ENCODE measurements at regions not wholly inside any gene's neighbourhood (a gene's known extent, or its start where the extent isn't known, plus 50 kb on each side); places are given as distances from the start of the nearest gene placed in this dataset.
"Not testable (repeated sequence)": the region's sequence is repeated elsewhere in the genome, so short reads cannot be mapped to it uniquely, and the experiment has no call there.

DNA sequence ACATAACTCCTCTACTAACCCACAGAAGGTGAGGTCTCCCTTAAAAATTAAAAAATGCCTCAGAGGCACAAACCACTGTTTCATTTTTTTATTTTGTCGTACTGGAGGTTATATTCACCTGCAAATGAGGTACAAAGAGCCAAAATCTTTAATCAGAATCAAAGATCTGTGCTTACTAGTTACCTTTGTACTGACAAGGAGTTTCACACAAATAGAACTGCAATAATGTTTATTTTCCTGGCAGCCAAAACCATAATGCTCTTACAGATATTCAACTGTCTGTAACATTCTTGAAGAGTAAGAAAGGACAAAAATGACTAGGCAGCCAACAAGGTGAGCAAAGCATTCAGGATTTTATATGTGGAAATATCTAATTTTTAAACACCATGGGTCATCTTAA lies 105.1 kb upstream of the NOL4 start:
- no peaks in the 10 kb centered on the region for H3K27me3 Mint-ChIP-seq (ENCODE audit: low read depth)
- H3K36me3 Mint-ChIP-seq (ENCODE audit: low read depth): no peaks in the 10 kb centered on the region
- H3K4me1 Mint-ChIP-seq (ENCODE audit: low read depth): no peaks in the 10 kb centered on the region

DNA sequence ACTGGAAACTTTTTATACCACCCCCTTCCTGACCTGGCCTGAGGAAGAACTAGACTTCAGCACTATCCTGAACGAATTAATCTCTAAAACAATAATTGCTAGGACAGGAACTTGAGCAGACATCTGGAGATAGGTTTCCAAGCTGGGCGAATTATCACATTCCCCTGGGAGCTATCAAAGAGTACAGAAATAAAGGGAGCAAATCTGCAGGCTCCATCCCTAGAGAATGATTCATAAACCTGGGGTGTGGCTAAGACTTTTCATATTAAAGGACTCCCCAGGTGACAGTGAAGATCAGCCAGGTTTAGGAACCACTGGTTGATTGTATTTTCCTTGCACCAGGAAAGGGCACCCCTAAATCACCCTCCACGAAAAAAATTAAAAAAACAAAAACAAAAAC lies 105.6 kb upstream of the NOL4 start:
- no peak overlapping the region for H3K27ac Mint-ChIP-seq
- H3K36me3 Mint-ChIP-seq (ENCODE audit: low read depth): no peaks in the 10 kb centered on the region
- H3K4me1 Mint-ChIP-seq (ENCODE audit: low read depth): no peaks in the 10 kb centered on the region
- H3K9me3 Mint-ChIP-seq: peaks cover 9% of the 10 kb centered on the region
- no peak overlapping the region for H3K4me3 Mint-ChIP-seq
- no peaks in the 10 kb centered on the region for H3K27me3 Mint-ChIP-seq (ENCODE audit: low read depth)

More for the DNA sequence above, 105.1 kb upstream of the NOL4 start:
- Mint-ChIP-seq H3K9me3 (peaks cover 9% of the 10 kb centered on the region), H3K27ac (no peak overlapping the region), H3K4me3 (no peak overlapping the region)

DNA sequence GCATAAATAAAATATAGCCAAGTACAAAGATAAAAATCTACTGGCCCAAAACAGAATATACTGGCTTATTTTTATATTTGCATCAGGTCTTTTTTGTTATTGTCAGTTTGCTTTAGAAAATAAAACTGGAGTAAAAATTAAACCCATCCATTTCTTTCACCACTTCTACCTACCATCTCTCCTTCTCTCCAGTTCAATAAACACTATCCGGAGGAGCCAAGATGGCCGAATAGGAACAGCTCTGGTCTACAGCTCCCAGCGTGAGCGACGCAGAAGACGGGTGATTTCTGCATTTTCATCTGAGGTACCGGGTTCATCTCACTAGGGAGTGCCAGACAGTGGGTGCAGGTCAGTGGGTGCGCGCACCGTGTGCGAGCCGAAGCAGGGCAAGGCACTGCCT lies 106.2 kb upstream of the NOL4 start:
- H3K4me3 Mint-ChIP-seq; H3K4me1 Mint-ChIP-seq (ENCODE audit: low read depth): not testable (repeated sequence)

DNA sequence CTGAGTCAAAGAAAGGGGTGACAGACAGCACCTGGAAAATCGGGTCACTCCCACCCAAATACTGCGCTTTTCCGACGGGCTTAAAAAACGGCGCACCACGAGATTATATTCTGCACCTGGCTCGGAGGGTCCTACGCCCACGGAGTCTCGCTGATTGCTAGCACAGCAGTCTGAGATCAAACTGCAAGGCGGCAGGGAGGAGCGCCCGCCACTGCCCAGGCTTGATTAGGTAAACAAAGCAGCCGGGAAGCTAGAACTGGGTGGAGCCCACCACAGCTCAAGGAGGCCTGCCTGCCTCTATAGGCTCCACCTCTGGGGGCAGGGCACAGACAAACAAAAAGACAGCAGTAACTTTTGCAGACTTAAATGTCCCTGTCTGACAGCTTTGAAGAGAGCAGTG lies 106.6 kb upstream of the NOL4 start:
- H3K27ac Mint-ChIP-seq; H3K9me3 Mint-ChIP-seq; H3K4me1 Mint-ChIP-seq (ENCODE audit: low read depth); H3K4me3 Mint-ChIP-seq; H3K36me3 Mint-ChIP-seq (ENCODE audit: low read depth); H3K27me3 Mint-ChIP-seq (ENCODE audit: low read depth): not testable (repeated sequence)

More for the DNA sequence above, 106.2 kb upstream of the NOL4 start:
- not testable (repeated sequence) for H3K27me3 Mint-ChIP-seq (ENCODE audit: low read depth); H3K27ac Mint-ChIP-seq; H3K36me3 Mint-ChIP-seq (ENCODE audit: low read depth); H3K9me3 Mint-ChIP-seq

DNA sequence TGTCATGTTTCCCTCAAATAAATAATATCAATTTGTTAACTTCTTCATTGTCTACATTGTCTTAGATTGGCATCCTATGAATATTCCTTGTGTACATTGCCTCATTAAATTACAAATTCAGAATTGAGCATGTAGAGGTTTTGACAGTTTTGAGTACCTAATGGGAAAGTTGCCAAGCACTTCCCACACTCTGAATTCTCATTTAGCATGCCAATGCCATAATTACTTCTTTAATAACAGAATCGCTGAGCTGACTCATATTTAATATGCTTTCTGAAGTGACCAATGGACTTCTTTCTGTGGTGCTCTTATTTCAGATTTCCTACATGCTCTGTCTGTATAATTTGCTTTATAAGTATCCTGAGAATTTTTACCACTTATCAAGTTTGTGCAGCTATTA lies 114.4 kb upstream of the NOL4 start:
- no peaks in the 10 kb centered on the region for H3K27me3 Mint-ChIP-seq (ENCODE audit: low read depth)
- no peaks in the 10 kb centered on the region for H3K4me1 Mint-ChIP-seq (ENCODE audit: low read depth)
- H3K9me3 Mint-ChIP-seq: no peaks in the 10 kb centered on the region
- H3K36me3 Mint-ChIP-seq (ENCODE audit: low read depth): no peaks in the 10 kb centered on the region
- no peak overlapping the region for H3K4me3 Mint-ChIP-seq
- H3K27ac Mint-ChIP-seq: no peak overlapping the region

DNA sequence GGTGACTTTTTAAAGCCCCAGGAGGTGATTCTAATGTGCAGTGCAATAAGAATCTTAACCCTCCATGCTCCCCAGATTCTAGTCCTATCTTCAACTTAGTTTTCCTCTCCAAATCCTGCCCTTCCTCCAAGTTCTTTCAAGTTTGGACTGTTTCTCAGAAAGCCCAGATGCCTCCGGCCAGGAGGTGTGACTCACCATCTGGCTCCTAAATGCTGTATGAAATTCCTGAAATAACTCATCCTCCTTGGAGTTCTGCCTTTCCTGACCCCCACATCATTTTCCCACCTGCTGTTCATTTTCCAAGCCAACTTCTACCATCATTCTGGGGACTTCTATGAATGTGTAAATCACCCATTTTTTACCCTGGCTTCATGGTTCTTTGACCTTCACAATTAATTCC lies 118.2 kb upstream of the NOL4 start:
- Mint-ChIP-seq H3K27me3 (ENCODE audit: low read depth) (no peaks in the 10 kb centered on the region), H3K4me1 (ENCODE audit: low read depth) (no peaks in the 10 kb centered on the region), H3K27ac (no peak overlapping the region), H3K9me3 (no peaks in the 10 kb centered on the region), H3K4me3 (no peak overlapping the region), H3K36me3 (ENCODE audit: low read depth) (no peaks in the 10 kb centered on the region)

DNA sequence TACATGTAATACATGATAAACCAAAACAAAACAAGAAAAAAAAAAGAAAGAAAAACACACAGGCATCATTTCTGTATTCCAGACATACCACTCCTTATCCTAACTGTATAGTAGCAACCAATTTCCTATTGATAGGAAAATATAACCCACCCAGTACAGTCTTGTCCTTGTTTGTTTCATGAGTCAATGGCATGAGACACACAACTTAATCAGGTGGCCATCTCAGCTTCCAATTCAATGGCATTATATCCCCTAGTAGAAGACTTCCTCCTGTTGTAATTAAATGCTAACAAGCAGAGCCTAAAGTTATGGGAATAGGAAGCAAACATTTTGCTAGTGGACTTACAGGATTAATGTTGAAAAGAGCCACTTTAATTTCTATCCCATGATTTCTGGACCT lies 121.0 kb upstream of the NOL4 start:
- Mint-ChIP-seq H3K36me3 (ENCODE audit: low read depth) (no peaks in the 10 kb centered on the region), H3K4me1 (ENCODE audit: low read depth) (no peaks in the 10 kb centered on the region), H3K4me3 (no peak overlapping the region), H3K27ac (no peak overlapping the region), H3K9me3 (peaks cover 3% of the 10 kb centered on the region), H3K27me3 (ENCODE audit: low read depth) (no peaks in the 10 kb centered on the region)

DNA sequence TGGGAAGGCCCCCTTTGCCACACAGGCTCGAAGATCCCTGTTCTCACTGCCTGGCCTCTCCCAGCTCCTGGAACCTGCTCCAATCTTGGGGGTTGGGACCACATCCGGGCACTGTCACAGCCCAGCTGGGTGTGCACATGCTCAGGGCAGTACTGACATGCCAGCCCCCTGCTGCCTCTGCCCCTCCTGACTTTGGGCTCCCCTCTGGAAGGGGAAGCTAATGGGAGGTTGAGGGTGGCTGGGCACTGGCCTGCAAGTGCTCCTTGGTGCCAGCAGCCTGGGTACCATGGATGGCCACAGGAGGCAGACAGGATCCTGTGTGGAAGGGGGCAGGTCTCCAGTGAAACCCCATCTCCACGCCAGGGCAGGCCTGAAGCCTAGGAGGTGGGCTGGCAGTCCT lies 126.1 kb upstream of the NOL4 start:
- H3K4me3 Mint-ChIP-seq: no peak overlapping the region
- H3K4me1 Mint-ChIP-seq (ENCODE audit: low read depth): no peaks in the 10 kb centered on the region
- peaks cover 7% of the 10 kb centered on the region for H3K9me3 Mint-ChIP-seq
- no peak overlapping the region for H3K27ac Mint-ChIP-seq
- H3K36me3 Mint-ChIP-seq (ENCODE audit: low read depth): no peaks in the 10 kb centered on the region
- H3K27me3 Mint-ChIP-seq (ENCODE audit: low read depth): no peaks in the 10 kb centered on the region

DNA sequence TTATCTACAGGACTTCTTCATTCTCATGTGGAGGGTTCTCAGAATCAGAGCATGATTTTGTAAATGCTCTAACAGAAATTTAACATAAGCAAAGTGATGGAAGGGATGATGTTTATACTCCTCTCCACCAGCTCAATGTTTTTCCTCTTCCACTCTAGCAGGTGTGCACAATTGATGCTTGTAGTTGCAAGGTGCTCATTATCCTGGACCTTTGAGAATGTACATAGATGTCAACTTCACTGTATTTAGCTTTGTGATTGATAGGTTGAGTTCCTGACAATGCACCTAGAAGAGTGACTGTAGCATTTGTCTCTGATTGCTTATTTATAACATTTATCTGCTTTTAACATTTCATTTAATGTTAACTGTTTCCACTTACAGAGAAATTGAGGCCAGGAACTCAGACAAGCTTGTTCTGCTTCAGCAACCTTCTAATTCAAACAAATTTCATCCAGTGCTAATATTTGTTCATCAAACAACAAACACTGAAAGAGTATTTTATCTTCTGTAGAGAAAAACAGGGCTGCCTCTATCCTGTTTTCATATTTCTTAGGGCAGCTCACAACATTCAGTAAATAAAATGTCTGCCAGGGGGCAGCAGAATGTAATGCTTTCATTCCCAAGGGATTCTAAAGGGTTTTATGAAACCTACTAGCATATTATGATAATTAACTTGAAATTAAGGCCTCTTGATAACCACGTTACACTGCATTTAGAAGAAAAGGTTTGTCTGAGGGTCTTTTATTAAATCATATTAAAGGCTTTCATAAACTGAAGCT lies 127.9 kb upstream of the NOL4 start:
- no peak overlapping the region for H3K4me3 Mint-ChIP-seq
- no peaks in the 10 kb centered on the region for H3K4me1 Mint-ChIP-seq (ENCODE audit: low read depth)
- H3K9me3 Mint-ChIP-seq: peaks cover 7% of the 10 kb centered on the region
- no peak overlapping the region for H3K27ac Mint-ChIP-seq
- no peaks in the 10 kb centered on the region for H3K27me3 Mint-ChIP-seq (ENCODE audit: low read depth)
- H3K36me3 Mint-ChIP-seq (ENCODE audit: low read depth): no peaks in the 10 kb centered on the region

DNA sequence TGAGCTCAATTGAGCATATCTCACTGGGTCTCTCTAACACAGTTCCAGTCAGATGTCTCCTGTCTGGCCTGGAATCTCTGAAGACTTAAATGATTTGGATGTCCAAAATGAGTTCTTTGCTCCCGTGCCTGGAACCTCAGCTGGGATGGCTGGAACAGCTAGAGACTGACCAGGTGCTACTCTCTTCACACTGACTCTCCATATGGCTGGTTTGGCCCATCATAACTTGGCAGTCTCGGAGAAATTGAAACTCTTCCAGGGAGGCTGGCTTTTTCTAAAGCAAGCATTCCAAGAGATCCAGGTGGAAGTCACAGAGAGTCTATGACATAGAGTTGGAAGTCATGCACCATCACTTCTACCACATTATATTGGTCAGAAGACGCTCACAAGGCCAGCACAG lies 129.6 kb upstream of the NOL4 start:
- no peak overlapping the region for H3K4me3 Mint-ChIP-seq
- peaks cover 12% of the 10 kb centered on the region for H3K9me3 Mint-ChIP-seq
- no peaks in the 10 kb centered on the region for H3K27me3 Mint-ChIP-seq (ENCODE audit: low read depth)
- H3K27ac Mint-ChIP-seq: no peak overlapping the region
- no peaks in the 10 kb centered on the region for H3K4me1 Mint-ChIP-seq (ENCODE audit: low read depth)
- no peaks in the 10 kb centered on the region for H3K36me3 Mint-ChIP-seq (ENCODE audit: low read depth)

DNA sequence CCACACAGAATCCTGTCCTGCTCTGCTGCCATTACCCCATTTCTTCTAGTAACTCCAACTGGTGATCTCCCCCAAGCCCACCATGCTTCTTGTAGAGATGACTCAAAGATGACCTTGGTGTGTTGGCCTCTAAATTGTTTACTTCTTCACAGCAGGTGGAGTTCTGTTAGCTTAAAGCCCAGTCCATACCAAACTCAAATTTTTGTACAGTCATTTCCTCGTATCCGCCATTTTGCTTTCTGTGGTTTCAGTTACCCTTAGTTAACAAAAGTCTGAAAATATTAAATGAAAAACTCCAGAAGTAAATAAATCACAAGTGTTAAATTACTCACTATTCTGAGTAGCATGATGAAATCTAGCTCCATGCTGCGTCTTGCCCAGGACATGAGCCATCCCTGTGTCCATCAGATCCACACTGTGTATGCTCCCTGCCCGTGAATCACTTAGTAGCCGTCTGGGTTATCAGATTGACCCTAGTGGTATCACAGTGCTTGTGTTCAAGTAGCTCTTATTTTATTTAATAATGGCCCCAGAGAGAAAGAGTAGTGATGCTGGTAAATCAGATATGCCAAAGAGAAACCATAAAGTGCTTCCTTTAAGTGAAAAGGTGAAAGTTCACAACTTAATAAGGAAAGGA lies 133.3 kb upstream of the NOL4 start:
- Mint-ChIP-seq H3K36me3 (ENCODE audit: low read depth) (no peaks in the 10 kb centered on the region), H3K27ac (no peak overlapping the region), H3K4me1 (ENCODE audit: low read depth) (no peaks in the 10 kb centered on the region), H3K27me3 (ENCODE audit: low read depth) (no peaks in the 10 kb centered on the region), H3K4me3 (no peak overlapping the region), H3K9me3 (peaks cover 5% of the 10 kb centered on the region)

DNA sequence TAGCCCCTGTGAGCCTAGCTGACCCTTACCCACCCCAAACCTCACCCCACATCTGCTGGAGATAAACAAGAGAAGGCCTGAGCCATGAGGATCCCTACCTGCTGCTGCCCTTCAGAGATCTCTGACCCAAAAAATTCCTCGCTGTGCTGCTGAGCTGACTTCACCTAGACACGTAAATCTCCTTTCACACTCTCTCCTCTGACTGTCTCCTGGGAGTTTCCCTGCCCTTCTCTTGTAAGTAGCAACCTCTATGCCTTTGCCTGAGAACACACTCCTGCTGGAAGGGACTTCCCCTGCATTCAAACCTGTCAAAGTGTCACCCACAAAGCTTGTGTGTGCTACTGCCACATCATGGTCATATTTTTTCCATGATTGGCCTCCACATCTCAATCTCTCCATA lies 134.2 kb upstream of the NOL4 start:
- H3K27me3 Mint-ChIP-seq (ENCODE audit: low read depth): no peaks in the 10 kb centered on the region
- H3K4me3 Mint-ChIP-seq: no peak overlapping the region
- H3K4me1 Mint-ChIP-seq (ENCODE audit: low read depth): no peaks in the 10 kb centered on the region
- H3K27ac Mint-ChIP-seq: no peak overlapping the region
- no peaks in the 10 kb centered on the region for H3K36me3 Mint-ChIP-seq (ENCODE audit: low read depth)
- H3K9me3 Mint-ChIP-seq: peaks cover 5% of the 10 kb centered on the region

DNA sequence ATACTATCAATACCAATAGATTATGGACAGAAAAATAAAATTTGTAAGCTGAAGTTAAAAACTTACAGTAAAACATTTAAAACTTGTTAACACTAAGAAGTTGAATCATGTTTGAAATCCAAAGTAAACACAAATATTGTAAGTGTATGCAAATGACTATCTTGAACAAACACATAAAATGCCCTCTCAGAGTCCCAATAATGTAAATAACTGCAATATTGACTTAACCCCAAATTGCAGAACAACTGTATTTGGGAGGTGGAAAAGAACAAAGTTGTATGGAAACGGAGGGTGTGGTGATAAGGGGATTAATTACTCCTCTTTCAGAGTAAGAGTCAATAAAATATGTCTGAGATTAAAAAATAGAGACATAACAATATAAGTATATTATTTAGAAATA lies 140.0 kb upstream of the NOL4 start:
- no peaks in the 10 kb centered on the region for H3K4me1 Mint-ChIP-seq (ENCODE audit: low read depth)
- no peaks in the 10 kb centered on the region for H3K36me3 Mint-ChIP-seq (ENCODE audit: low read depth)
- no peaks in the 10 kb centered on the region for H3K27me3 Mint-ChIP-seq (ENCODE audit: low read depth)
- H3K4me3 Mint-ChIP-seq: no peak overlapping the region
- no peak overlapping the region for H3K27ac Mint-ChIP-seq
- H3K9me3 Mint-ChIP-seq: no peaks in the 10 kb centered on the region

DNA sequence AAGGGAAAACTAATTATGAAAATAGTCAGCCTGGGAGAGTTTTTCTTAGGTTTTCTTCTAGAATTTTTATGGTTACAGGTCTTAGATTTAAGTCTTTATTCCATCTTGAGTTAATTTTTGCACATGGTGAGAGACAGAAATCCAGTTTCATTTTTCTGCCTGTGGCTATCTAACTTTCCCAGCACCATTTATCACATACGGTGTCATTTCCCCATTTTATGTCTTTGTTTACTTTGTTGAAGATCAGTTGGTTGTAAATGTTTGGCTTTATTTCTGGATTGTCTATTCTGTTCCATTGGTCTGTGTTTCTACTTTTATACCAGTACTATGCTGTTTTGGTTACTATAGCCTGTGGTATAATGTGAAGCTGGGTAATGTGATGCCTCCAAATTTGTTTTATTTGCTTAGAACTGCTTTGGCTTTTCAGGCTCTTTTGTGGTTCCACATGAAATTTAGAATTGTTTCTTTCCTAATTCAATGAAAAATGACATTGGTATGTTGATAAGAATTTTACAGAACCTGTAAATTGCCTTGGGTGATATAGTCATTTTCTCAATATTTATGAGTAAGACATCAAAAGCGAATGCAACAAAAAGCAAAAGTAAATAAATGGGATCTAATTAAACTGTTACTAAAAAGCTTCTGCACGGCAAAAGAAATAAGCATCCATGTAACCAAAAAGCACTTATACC lies 146.1 kb upstream of the NOL4 start:
- Mint-ChIP-seq H3K9me3 (no peaks in the 10 kb centered on the region), H3K4me1 (ENCODE audit: low read depth) (no peaks in the 10 kb centered on the region), H3K4me3 (no peak overlapping the region), H3K27ac (no peak overlapping the region), H3K36me3 (ENCODE audit: low read depth) (no peaks in the 10 kb centered on the region), H3K27me3 (ENCODE audit: low read depth) (no peaks in the 10 kb centered on the region)

DNA sequence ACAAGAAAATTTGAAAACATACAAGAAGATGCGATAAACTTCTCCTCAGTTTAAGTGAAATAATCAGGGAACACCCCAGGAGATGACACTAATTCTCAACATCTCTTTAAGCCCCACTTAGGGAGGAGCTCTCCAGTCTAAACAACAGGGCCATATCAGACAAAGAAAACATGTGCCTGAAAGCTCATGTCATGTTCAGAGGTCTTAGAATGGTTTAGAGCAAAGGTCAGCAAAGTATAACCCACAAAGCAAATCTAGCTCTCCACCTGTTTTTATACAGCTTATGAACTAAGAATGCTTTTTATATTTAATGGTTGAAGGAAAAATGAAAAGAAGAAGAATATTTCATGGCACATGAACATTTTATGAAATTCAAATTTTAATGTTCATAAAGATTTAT lies 155.6 kb upstream of the NOL4 start:
- Mint-ChIP-seq H3K4me3 (no peak overlapping the region), H3K27ac (no peak overlapping the region), H3K4me1 (ENCODE audit: low read depth) (no peaks in the 10 kb centered on the region), H3K27me3 (ENCODE audit: low read depth) (no peaks in the 10 kb centered on the region), H3K9me3 (no peaks in the 10 kb centered on the region), H3K36me3 (ENCODE audit: low read depth) (no peaks in the 10 kb centered on the region)

All from T-helper 1 cell treated with Interleukin-12 subunit alpha and Interleukin-12 subunit beta and Interleukin-4 antibody, amounts not matched to agents 30 μg/mL and 1 μg/mL, for 36 hours (primary cell).